Skin epidermis (tissue), 12 donors: ENCODE measurements at regions not wholly inside any gene's neighbourhood (a gene's known extent, or its start where the extent isn't known, plus 50 kb on each side); places are given as distances from the start of the nearest gene placed in this dataset.

Experiments
- H3K27ac ChIP-seq, 21 experiments: fragments of 200-600 bp; sonication (generic) in 11 of 21; one replicate each; pipeline ENCODE4 v1.5.0; 2020; ENCODE audit warnings: mild to moderate bottlenecking in 3 of 21, inconsistent platforms in 2 of 21, moderate library complexity in 2 of 21
- H3K4me3 ChIP-seq, 7 experiments: fragments of 200-600 bp; sonication (generic) in 2 of 7; one replicate each; pipeline ENCODE4 v1.5.0; 2020; ENCODE audit warnings: inconsistent platforms in 2 of 7, mild to moderate bottlenecking in 2 of 7, moderate library complexity in 1 of 7

DNA sequence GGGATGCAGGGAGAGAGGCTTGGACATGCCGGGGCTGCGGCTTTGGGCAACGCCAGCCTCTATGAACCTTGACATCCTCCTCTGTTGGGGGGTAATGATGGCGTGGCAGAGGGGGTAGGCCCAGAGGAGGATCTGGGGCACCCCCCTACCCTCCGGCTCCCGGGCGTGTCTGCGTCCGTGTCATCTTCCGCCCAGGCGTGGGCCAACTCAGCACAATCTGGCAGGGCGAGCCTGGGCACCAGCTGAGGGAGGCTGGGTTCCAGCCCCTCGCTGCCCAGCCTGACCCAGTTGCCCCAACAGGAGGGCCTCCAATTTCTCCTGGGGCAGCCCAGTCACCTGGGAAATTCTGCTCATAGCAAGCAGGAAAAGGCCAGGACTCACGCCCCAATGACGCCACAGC is 62.9 kb upstream of the IL17B start:
- Histone ChIP-seq H3K27ac (peak overlapping the region in 20 of 21 experiments; percentile 48 to 91 (median 80)), H3K4me3 (no peak overlapping the region)

DNA sequence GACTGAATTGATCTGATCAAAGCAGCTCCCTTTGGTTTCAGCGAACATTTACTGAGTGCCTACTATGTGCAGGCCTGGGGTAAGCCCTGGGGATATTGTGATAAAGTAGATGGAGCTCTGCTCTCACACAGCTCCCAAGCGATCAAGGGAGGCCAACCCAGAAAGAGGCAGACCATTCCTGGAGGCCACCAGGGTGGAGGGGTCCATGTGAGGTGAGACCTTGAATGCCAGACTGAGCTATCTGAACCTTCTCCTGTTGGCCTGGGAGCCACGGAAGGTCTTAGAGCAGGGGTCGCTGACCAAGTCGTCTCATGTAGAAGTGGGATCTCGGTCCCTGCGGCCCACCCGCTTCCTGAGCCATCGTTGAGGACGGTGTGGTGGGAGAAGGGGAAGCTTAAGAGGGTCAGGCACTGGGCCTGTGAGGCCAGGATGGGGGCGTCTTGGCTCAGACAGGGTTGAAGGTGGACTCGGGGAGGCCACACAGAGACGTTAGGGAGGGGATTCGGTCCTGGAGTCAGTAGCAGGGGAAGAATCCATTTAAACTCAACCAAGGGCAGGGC is 62.2 kb upstream of the IL17B start:
- Histone ChIP-seq H3K4me3 (no peak overlapping the region), H3K27ac (peak overlapping the region; percentile 43 to 91 (median 80))

DNA sequence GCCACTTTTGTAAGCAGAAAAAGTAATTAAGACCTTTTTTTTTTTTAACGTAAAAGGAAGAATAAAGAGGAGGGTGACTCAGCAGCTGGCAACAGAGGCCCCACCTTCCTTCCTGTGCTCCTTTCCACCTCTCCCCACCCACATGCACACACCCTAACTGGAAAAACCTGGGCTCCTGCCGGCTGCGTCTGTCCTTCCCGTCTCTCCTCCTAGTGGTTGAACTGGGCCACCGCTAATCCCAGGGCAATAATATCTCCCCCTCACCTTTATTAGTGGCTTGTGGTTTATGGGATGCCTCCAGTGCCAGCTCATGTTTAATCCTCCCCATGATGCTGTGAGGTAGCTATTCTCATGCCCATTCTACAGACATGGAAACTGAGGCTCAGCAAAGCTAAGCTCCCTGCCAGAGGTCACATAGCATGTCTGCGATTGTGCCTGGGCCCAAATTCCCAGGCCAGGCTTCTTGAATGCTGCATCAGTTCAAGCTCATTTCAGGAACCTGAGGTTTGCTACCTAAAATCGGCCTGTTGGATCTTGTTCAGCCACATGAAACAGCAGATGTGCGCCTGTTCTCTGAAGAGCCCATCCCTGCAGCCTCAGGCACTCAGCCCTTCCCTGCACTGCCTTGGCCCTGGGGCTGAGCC is 60.9 kb upstream of the IL17B start:
- H3K27ac ChIP-seq = peak overlapping the region in 20 of 21 experiments; percentile 68 to 91 (median 80)
- H3K4me3 ChIP-seq = no peak overlapping the region

DNA sequence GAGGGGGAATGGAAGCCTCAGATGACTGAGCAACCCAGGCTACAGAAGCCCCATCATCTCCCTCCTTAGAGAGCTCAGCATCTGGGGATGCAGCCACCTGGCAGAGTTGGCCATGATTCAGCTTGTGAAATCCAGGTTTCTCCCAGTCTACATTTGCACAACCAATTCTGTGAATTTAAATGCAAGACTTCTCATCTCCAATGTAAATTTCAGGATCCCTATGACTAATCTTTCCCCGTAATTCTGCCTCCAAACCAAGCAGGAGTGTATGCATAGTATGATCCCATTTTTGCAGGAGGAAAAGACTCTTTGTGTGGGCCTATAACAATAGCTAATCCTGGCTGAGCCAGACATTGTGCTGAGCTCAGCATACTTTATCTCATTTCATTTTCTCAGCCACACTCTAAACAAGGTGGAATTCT is 59.6 kb upstream of the IL17B start:
- H3K4me3 ChIP-seq = no peak overlapping the region
- H3K27ac ChIP-seq = peak overlapping the region in 19 of 21 experiments; percentile 25 to 91 (median 75)

DNA sequence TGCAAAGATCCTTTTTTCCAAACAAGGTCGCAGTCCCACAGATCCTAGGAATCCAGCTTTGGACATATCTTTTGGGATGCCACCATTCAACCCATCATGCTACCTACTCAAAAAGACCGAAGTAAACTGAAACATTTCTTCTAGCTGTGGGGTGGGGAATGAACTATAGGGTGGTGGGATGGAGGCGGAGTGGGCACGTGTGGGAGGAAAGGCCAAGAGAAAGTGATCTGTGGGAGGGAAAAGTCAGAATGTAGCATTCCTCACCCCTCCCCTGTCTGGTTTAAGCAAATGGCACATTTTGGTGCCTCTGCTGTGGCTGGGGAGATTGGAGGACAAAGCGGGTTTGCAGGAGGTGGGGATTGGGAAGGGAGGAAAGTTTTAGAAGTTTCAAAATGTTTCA is 59.2 kb upstream of the IL17B start:
- Histone ChIP-seq H3K4me3 (no peak overlapping the region), H3K27ac (peak overlapping the region in 20 of 21 experiments; percentile 6 to 91 (median 70))

DNA sequence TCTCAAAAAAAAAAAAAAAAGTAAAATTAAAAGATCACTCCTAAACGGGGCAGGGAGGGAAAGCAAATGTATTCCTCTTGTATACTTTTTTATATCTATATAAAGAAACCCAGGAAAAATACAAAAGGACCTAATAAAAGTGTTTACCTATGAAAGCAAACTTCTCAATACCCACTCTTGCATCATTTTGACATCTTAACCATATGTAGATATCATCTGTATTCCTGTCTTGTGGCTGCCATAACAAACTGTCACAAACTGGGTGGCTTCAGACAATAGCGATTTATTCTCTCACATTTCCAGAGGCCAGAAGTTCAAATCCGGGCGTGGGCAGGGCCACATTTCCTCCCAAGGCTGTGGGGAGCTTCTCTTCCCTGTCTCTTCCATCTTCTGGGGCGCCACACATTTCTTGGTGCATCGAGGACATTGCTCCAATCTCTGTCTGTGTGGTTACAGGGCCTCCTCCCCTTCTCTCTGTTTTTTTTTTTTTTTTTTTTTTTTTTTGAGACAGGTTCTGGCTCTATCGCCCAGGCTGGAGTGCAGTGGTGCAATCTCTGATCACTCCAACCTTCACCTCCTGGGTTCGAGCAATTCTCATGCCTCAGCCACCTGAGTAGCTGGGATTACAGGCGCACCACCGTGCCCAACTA is 58.4 kb upstream of the IL17B start:
- H3K4me3 ChIP-seq = no peak overlapping the region
- peak overlapping the region in 14 of 21 experiments; percentile 6 to 91 (median 74) for H3K27ac ChIP-seq

DNA sequence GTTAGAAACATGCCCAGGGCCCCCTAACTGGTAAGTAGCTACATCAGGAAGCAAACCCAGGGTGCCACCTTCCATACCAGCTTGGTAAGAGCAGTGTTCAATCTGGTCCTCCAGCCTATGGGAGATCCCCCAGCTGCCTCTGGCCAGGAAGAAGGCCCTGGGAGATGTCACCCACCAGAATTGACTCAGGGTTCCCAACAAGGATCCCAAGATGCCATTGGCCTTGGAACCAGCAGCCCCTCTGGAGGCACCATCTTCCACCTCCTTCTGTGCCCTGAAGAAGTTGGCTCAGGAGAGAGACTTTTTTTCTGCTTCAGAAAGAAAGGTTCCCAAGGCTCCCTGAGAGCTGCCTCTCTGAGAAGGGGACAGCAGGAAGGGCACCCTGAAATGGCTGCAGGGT is 56.6 kb upstream of the IL17B start:
- Histone ChIP-seq H3K4me3 (no peak overlapping the region), H3K27ac (peak overlapping the region in 1 of 21 experiments; percentile 5)

DNA sequence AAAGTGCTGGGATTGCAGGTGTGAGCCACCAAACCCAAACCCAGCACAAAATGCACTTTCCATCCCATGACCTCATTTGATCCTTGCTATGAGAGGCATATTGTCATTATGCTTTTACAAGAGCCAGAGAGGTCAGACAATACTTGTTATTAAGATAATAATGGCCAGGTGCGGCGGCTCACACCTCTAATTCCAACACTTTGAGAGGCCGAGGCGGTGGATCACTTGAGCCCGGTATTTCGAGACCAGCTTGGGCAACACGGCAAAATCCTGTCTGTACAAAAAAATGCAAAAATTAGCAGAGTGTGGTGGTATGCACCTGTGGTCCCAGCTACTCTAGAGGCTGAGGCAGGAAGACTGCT is 55.9 kb upstream of the IL17B start:
- Histone ChIP-seq H3K4me3 (no peak overlapping the region), H3K27ac (no peak overlapping the region)

DNA sequence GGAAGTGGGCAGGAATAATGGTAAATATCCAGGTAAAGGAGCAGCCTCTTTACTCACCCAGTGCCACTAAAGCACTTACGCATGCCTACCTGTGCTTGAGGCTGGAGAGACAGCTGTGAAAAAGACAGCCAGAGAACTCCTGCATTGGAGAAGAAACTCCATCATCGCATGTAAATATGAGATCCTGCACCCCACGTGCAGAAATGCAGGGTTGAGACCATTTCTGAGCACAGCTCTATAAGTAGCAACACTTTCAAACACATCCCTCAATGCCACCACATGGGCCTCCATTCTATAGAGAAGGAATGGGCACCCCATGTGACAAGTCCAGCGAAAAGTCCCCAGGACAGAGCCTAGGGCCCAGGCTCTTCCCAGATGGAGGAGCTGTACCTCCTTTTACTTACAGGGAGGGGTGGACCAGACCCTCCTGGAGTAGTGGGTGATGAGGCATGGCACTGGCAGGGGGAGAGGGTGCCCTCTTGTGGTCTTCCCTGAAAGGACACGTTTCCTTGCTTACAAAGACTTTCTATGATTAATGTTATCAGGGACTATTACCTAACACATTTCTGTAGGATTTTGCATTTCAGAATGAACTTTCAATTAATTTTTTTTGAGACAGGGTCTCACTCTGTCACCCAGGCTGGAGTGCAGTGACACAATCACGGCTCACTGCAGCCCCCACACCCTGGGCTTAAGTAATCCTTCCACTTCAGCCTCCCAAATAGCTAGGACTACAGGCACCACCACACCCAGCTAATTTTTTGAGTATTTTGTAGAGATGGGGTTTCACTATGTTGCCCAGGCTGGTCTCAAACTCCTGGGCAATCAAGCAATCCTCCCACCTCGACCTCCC is 55.3 kb upstream of the IL17B start:
- Histone ChIP-seq H3K4me3 (no peak overlapping the region), H3K27ac (peak overlapping the region in 1 of 21 experiments; percentile 35)

DNA sequence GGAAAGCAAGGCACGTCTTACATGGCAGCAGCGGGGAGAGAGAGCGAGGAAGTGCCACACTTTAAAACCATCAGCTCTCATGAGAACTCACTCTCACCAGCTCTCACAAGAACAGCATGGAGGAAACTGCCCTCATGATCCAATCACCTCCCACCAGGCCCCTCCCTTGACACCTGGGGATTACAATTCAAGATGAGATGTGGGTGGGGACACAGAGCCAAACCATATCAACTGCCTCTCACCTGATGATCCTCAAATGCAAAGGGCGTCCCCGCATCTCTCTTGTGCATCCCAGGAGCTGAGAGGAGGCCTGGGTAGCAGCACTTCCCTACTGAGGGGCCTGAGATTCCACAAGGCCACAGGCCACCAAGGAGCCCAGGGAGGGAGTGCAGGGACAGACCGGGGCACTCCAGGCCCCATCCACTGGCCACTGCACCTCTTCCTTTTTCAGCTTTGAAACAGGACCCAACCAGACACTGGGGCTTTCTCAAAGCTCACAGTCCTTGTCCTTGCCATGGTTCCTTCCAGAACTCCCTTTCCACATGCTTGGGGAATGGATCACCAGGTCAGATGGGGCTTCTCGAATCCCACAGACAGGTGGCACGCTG is 54.5 kb upstream of the IL17B start:
- no peak overlapping the region for H3K4me3 ChIP-seq
- peak overlapping the region in 2 of 21 experiments; percentile 8 to 35 for H3K27ac ChIP-seq

DNA sequence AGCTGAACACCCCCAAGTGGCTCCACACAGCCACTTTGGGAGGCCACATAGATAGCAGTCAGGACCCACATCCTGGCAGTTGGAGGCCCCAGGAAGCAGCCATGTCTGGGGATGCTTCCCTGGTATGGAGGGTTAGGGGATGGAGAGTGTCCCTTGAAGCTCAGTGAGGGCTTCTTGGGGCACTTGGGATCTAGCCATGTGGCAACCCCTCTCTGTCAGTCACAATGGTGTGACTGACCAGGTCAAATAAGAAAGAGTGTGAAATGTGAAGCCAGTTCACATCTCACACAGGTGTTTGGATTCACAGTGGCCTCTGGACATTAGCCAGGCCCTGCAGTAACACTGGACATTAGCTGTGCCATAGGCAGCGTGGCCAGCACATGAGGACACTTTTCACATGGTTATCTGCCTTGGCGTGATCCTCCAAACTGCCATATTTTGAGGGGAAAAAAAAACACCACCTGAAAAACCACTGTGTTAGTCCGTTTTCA is 53.9 kb upstream of the IL17B start:
- Histone ChIP-seq H3K4me3 (no peak overlapping the region), H3K27ac (peak overlapping the region in 1 of 21 experiments; percentile 22)

DNA sequence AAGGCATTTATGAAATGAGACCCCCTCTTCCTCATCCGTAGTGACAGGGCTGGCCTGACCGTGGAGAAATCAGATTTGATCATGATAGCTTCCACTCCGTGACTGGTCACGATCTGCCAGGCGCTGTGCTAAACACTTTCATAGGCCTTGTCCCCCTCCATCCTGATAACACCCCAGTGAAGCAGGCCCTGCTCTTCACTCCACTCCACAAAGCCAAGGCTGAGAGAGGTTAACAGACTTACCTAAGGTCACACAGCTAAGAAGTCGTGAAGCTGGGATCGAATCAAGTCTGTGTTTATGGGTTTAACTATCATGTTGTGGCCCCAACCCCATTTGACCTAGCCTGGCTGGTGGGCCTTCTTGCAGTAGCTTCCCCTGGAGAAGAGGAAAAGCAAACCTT is 53.3 kb upstream of the IL17B start:
- Histone ChIP-seq H3K27ac (peak overlapping the region in 1 of 21 experiments; percentile 22), H3K4me3 (no peak overlapping the region)

DNA sequence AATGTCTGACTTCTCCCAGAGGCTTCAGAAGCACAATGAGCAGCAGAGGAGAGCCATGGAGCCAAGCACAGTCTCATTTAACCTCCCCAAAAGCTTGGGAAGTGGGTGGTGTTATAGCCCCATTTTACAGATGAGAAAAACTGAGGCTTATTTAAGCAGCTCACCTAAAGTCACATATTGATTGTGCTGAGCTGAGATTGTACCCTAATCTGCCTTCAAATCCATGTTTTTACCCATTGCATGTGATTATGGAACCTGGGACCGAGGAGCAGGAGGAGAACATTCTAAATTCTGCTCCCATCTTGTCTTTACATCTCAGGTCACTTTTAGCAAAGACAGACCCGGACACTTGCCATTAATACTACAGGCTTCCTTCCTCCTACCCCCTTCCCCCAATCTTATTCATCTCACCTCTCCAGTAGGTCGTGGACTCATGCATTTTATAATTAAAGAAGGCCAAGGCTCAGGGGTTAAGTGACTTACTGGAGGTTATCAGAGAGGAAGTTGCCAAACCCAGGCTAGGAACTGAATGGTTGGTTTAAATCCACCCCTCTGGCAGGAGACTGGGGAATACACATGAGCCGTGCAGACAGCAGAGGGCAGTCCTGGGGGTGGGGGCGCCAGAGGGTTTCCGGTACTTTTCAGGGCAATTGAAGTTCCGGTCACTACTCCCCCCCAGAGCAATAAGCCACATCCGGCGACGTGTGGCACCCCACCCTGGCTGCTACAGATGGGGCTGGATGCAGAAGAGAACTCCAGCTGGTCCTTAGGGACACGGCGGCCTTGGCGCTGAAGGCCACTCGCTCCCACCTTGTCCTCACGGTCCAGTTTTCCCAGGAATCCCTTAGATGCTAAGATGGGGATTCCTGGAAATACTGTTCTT is 51.0 kb upstream of the IL17B start:
- H3K4me3 ChIP-seq = no peak overlapping the region
- peak overlapping the region in 10 of 21 experiments; percentile 0 to 71 (median 26) for H3K27ac ChIP-seq
